Psoas muscle (tissue), 7 donors: ENCODE measurements at regions not wholly inside any gene's neighbourhood (a gene's known extent, or its start where the extent isn't known, plus 50 kb on each side); places are given as distances from the start of the nearest gene placed in this dataset.

Experiments used
- ATAC-seq, 4 donors: fragments of 200-7000 bp; cut with Tn5 transposase; one replicate each; pipeline ENCODE4 v1.9.1; 2020; ENCODE audit warnings: moderate library complexity in 3 of 4, mild to moderate bottlenecking in 2 of 4
- DNase-seq, 2 donors: peaks; one replicate each; pipeline ENCODE4 v3.0.0-alpha.2; 2020
- H3K27ac ChIP-seq: fragments of 200-600 bp; one replicate; pipeline ENCODE4 v1.8.0; 2022
- H3K27me3 ChIP-seq, 3 donors: fragments of 200-600 bp in 1 of 3; one replicate each; pipeline versions ENCODE4 v1.6.1 to v1.8.0; 2013 to 2022; ENCODE audit warnings: low read length in 2 of 3, mild to moderate bottlenecking in 2 of 3, moderate library complexity in 1 of 3; ENCODE audit not compliant: insufficient read depth in 3 of 3
- H3K36me3 ChIP-seq, 2 donors: fragments of 200-600 bp in 1 of 2; one replicate each; pipeline versions ENCODE4 v1.6.1 to v1.8.0; 2013 to 2022; ENCODE audit warnings: low read depth in 1 of 2, mild to moderate bottlenecking in 1 of 2, moderate library complexity in 1 of 2; ENCODE audit not compliant: insufficient read depth in 1 of 2
- H3K4me1 ChIP-seq: fragments of 200-600 bp; one replicate; pipeline ENCODE4 v1.8.0; 2022
- H3K4me3 ChIP-seq: fragments of 200-600 bp; one replicate; pipeline ENCODE4 v1.8.0; 2022; ENCODE audit warnings: mild to moderate bottlenecking
- H3K9me3 ChIP-seq: fragments of 200-600 bp; one replicate; pipeline ENCODE4 v1.8.0; 2022
- WGBS, 3 donors: extraction: QIAGEN DNeasy Blood & Tissue Kit; methylation state at CpG; one replicate each; pipeline versions ENCODE4 v1.1.6 to v1.1.7; 2013; 5-methylcytosine and 5-hydroxymethylcytosine counted together
- intact Hi-C, 2 donors: fragments of 100-400 bp; cut with DNase I; formaldehyde crosslinking; loops; one replicate each; pipeline versions ENCODE4 v1.11.0 to v1.14.2; 2022
- TF ChIP-seq, protein P1 (sequence below): fragments of 200-600 bp; IDR thresholded peaks from one replicate; pipeline ENCODE4 v1.8.0; 2022; ENCODE audit warnings: antibody characterized with exemption
- donor health status: healthy with polysubstance abuse.
- donor health status: DM: no; HTN: no; CAD: no; lungs with moderate emphysema.
- donor health status: Bipolar disorder and iron deficiency.
- donor health status: healthy.
- donor health status: DM: yes; HTN: yes; CAD: no.
- donor health status: DM: no; HTN: no; CAD: no.
- donor health status: DM: yes; HTN: yes; CAD: no.

DNA sequence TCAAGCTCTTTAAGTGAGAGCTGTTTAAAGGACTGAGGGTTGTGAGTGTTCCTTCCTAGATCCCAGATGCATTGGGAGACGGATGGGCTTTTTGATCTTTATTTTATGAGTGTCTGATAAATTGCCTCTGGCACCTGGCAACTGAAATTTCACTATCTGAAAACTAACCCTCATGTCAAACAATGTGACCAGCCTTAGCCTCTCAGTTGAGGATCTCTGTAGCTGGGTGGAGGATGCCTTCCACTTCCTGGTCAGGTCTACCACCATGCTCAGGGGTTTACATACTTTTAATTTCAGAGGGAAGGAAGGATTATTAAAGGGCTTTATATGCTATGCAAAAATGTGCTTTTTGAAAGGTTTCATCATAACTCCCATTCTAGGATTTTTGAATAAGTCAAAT lies 70.5 kb upstream of the NT5C1B start:
- WGBS, 3 donors: 58 to 86% (median 67%) methylated on average over 1 of the region's 1 CpG
- ATAC-seq (no peak), DNase-seq (no peak)
- Histone ChIP-seq H3K4me3 (no peak overlapping the region), H3K36me3 (no peaks in the 10 kb centered on the region), H3K27ac (no peak overlapping the region), H3K4me1 (no peaks in the 10 kb centered on the region), H3K27me3 (no peaks in the 10 kb centered on the region), H3K9me3 (no peaks in the 10 kb centered on the region)
- intact Hi-C loops: no loop called here
- TF ChIP-seq, protein P1, sequence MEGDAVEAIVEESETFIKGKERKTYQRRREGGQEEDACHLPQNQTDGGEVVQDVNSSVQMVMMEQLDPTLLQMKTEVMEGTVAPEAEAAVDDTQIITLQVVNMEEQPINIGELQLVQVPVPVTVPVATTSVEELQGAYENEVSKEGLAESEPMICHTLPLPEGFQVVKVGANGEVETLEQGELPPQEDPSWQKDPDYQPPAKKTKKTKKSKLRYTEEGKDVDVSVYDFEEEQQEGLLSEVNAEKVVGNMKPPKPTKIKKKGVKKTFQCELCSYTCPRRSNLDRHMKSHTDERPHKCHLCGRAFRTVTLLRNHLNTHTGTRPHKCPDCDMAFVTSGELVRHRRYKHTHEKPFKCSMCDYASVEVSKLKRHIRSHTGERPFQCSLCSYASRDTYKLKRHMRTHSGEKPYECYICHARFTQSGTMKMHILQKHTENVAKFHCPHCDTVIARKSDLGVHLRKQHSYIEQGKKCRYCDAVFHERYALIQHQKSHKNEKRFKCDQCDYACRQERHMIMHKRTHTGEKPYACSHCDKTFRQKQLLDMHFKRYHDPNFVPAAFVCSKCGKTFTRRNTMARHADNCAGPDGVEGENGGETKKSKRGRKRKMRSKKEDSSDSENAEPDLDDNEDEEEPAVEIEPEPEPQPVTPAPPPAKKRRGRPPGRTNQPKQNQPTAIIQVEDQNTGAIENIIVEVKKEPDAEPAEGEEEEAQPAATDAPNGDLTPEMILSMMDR: no peak

DNA sequence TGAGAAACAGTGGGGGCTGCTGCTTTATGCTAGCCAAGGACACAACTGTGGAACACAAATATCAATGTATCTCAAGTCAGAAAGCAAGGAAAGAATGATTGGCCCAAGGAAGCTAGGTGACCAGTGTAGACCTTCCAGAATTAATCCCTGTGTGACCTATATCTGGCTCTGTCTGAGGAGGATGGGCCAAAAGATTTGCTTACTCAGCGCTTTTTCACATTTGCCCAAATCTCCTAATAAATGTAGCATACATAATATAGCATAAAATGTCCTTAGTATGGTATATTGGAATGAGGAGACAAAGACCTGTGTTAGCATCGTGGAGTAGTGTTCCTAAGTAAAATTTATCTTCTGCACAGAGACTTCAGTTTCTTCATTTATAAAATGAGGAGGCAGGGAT lies 66.7 kb upstream of the NT5C1B start:
- TF ChIP-seq, protein P1: no peak
- Histone ChIP-seq H3K27me3 (no peaks in the 10 kb centered on the region), H3K36me3 (no peaks in the 10 kb centered on the region), H3K4me1 (no peaks in the 10 kb centered on the region), H3K27ac (no peak overlapping the region), H3K4me3 (no peak overlapping the region), H3K9me3 (no peaks in the 10 kb centered on the region)
- 79 to 90% (median 89%) methylated on average over 2 of the region's 2 CpGs for WGBS, 3 donors
- intact Hi-C loops: no loop called here
- DNase-seq (no peak), ATAC-seq (no peak)

DNA sequence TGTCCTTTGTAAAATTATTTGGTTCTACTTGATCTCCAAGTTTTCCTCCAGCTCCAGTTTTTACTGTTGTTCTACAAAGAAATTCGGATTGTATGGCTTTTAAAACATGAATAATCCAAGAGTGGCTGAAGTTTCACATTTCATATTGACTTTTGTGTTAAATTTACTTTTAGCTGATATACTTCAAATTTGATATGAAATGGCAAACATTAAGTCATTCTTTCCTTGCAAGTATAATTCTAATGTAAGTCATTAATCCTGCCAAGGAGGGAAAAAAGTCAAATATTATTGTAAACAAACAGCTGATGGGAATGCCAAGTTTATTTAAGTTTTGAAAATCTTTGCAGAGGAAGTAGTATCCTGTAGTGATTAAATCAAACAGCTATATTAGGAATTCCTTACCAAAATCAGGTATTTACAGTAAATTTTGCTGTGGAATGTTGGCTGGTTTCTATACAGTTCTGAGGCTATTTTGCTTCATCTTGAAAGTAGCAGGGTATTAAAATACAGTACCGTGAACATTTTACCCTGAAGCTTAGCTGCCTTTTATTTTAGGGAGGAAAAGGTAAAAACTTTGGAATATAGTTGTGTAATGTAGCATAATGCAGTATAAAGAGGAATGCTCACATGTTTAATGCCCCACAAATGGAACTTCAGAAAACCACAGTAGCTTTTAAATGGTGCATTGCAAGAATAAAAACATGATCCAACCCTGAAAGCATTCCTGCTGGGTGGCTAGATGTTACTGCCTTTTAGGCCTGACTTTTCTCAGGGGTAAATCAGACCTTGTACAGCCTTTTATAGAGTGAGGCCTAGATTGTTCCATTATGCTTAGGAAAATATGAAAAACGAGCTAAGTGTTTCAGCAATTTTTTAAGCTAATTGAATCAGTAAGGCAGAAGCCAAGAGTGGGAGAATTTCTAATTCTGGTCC lies 62.7 kb upstream of the NT5C1B start:
- intact Hi-C loops: no loop called here
- DNase-seq (no peak), ATAC-seq (no peak)
- no peaks in the 10 kb centered on the region for H3K36me3 ChIP-seq
- H3K9me3 ChIP-seq: no peaks in the 10 kb centered on the region
- TF ChIP-seq, protein P1: no peak
- WGBS, 3 donors: 47 to 50% (median 48%) methylated on average over 3 of the region's 3 CpGs
- no peak overlapping the region for H3K4me3 ChIP-seq
- no peaks in the 10 kb centered on the region for H3K27me3 ChIP-seq
- H3K27ac ChIP-seq: no peak overlapping the region
- no peaks in the 10 kb centered on the region for H3K4me1 ChIP-seq

DNA sequence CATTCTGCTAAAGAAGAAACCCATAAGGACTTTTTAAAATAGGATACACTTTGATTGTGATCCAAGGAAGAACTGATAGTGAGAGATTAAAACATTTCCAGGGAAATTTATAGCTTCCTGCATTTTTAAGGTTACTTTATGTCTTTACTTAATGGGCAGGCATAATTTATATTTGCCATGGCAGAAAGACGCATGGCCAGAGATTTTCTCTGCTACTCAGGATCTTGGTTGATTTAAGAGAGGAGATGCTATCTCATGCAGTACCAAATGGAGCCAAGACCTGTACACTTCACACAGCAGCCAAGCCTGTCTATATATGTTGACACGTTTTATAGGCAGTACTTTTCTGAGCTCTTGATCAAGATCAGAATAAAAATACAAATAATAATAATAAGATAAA lies 60.9 kb upstream of the NT5C1B start:
- no peak overlapping the region for H3K4me3 ChIP-seq
- WGBS, 3 donors: 38 to 51% (median 44%) methylated on average over 2 of the region's 2 CpGs
- no peaks in the 10 kb centered on the region for H3K27me3 ChIP-seq
- ATAC-seq (no peak), DNase-seq (no peak)
- no peaks in the 10 kb centered on the region for H3K36me3 ChIP-seq
- intact Hi-C loops: no loop called here
- H3K9me3 ChIP-seq: no peaks in the 10 kb centered on the region
- H3K27ac ChIP-seq: no peak overlapping the region
- TF ChIP-seq, protein P1: no peak
- H3K4me1 ChIP-seq: no peaks in the 10 kb centered on the region
